ENCODE measurements at regions not wholly inside any gene's neighbourhood (a gene's known extent, or its start where the extent isn't known, plus 50 kb on each side); places are given as distances from the start of the nearest gene placed in this dataset.
"Not testable (repeated sequence)": the region's sequence is repeated elsewhere in the genome, so short reads cannot be mapped to it uniquely, and the experiment has no call there.

DNA sequence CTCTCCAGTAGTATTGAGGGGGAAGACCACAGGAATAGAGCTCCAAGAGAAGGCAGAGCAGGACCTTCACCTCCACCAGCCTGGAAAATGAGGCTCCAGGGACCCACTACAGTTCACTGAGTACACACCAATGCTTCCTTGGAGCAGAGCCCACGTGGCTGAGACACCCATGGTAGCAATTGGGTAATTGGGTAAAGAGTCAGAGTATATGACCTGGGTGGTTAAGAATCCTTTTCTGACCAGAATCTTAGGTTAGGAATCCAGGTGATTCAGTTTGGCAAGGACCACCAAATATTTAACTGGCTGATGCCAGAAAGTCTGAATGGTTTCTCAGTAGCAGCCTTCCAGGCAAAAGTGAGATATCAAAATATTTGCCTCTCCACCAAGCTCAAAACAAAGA, 107.7 kb downstream of the MDH1 start:
- no peak for DNase-seq

DNA sequence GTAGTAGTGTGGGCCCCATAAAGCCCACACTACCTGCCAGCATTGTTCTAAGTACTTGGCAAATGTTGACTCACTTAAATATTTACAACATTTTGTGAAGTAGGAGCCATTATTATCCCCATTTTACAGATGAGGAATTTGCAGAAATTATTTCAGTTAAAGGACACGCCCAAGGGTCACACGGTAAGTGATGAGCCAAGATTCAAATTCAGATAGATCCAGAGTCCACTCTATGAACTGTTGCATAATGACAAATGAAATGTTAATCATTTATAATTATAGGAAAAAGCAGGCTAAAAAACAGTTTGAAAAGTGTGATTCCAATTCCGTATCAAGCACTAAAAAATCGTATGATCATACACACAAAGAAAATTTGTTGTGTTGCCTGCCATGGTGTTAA, 108.4 kb downstream of the MDH1 start:
- DNase-seq, result no peak

DNA sequence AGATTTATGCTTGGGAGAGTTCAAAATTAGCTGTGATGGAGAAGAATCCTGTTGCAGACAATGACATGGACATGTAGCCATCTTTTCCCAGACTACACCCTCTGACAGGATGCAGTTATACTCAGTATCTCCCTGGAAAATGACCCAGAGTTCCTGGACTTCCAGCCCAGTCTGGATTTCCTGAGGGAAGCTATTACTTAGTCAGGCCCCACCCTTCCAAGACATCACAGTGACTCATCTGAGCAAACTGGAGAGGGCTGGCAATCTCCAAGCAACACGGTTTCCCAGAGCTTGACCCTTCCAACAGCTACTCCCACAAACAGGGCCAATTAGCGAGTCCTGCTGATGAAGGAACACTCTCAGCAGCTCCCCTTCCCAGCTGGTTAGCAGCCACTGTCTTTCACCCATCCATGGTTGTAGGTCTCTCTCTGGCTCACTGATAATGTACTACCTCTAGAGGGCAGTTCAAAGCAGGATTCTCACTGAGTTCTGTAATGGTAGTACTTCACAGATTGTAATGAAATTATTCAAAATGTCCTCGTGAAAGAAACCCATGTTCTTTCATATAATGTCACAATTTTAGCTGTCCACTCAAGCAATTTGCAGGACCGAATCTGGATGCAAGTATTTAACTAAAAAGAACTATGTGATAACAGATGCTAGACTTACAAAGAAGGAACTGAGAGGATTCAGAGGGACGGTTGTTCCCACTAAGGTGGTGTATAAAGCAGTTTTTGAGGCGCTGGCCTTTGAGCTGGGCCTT, 110.2 kb downstream of the MDH1 start:
- DNase-seq, result peak; percentile 80

DNA sequence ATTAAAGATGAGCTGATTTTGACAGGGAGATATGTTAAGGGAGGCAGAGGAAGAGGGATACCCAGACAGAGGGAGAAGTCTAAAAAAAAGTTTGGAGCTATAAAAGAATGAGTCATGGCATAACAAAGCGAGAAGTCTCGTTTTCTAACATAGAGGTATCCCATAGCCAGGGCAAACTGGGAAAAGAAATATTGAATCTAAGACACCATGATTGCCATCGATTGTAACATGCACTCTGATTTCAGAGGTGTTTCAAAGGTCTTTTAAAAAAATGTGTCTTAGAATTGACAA, 110.7 kb downstream of the MDH1 start:
- peak; percentile 5 for DNase-seq

DNA sequence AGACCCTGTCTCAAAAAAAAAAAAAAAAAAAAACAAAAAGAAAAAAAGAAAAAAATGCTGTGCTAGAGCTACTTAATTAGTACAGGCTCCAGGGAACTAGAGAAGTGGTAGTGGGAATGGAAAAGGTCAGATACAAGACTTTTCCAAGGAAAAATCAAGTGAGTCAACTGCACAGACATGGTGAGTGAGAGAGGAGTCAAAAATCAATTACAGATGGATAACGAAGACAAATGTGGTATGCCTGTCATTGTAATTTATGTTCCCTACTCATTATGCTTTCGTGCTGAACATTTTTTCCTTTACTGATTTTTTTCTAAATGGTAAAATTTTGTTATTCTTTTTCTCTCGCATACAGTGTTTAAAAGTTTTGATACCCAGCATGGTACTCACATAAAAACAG, 111.5 kb downstream of the MDH1 start:
- DNase-seq, result no peak

DNA sequence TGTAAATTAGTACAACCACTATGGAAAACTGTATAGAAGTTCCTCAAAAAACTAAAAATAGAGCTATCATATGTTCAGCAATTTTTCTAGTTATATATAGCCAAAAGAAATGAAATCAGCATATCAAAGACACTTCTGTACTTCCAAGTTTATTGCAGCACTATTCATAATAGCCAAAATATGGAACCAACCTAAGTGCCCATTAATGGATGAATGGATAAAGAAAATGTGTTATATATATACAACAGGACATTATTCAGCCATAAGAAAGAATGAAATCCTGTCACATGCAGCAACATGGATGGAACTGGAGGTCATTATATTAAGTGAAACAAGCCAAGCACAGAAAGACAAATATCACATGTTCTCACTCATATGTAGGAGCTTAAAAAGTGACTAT, 112.6 kb downstream of the MDH1 start:
- no peak for DNase-seq

DNA sequence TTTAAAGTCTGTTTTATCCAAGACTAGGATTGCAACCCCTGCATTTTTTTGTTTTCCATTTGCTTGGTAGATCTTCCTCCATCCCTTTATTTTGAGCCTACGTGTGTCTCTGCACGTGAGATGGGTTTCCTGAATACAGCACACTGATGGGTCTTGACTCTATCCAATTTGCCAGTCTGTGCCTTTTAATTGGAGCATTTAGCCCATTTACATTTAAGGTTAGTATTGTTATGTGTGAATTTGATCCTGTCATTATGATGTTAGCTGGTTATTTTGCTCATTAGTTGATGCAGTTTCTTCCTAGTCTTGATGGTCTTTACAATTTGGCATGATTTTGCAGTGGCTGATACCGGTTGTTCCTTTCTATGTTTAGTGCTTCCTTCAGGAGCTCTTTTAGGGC, 117.3 kb downstream of the MDH1 start:
- not testable (repeated sequence) for DNase-seq

DNA sequence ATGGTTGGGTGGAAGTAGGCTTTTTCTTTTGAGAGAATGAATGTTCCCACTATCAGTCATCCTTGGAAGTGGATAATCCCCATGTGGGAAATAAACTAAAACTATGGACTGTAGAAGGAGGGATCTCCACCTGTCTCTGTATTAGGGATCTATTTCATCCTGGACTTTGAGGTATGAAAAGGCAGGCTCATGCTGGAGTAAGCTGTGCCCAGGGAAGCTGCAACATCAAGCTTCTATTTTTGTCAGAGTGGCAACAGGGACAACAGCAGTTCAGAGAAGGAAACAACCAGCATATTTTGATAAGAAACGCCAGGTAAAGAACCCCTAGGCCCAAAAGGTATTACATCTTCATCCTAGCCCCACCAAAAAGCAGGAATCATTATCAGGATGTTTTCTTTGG, 122.0 kb downstream of the MDH1 start:
- DNase-seq, result no peak

DNA sequence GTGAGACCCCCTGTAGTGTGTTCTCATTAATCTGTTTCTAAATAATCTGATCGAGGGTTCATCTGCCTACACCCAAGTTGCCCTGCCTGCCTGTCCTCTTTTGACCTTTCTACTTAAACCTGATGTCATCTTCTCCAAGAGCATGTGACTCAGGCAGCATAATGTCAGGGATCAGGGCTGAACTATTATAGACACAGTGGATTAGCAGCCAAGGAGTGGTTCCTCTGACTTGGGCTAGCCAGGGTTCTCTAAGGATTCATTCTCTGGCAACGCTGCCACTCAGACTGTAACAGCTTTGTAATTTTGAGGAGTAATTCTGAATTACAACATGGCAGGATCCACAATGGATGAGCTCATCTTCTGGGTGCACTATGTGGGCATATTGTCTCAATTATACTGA, 124.0 kb downstream of the MDH1 start:
- DNase-seq, result no peak

DNA sequence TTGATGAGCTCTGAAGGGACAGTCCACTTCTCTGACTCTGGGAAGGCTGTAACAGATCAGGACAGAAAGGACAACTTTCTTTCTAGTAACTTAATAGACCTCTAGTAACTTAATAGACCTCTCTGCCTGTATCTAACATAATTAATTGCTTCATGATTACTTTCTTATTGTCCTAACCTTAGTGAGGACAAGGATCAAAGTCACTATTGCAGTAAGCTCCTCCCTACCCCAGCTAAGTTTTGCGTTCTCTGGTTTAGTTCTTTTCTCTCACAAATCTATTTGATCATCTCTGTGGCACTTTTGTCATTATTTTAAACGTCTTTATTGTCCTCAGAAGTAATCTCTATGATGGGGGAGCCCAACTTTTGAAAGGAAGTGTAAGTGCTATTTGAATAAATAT, 125.5 kb upstream of the UGP2 start:
- no peak for DNase-seq

DNA sequence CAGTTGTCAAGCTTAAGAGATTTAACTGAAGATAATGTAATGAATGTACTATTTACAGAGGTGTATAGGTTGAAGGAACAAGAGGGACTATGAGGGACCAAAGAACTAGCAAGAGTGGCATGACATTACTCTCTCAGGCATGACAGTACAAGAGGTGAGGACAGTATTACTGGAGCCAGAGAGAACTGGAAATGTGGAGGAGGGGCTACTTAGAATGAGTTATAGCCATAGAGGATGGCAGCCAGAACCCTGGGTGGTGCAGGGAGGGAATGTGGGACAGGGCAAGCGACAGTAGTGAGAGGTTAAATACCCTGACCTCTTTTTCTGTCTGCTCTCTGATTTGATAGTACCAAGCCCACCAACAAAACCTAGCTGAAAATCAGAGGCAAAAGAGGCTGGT, 122.6 kb upstream of the UGP2 start:
- DNase-seq, result no peak

DNA sequence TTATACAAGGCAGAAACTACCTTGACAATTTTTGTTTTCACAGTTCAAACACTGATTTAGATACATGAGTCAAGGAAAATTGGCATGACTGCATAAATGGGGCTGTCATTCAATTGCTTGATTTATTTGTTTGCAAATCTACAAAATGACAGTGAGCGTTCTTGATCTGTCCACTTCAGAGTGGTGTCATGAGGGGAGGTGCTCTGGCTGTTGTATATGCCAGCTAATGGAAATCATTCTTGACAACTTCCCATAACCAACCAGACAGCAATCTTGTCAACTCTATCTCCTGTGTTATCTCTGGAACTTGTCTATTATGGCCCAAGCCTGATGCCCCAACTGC, 120.6 kb upstream of the UGP2 start:
- no peak for DNase-seq

DNA sequence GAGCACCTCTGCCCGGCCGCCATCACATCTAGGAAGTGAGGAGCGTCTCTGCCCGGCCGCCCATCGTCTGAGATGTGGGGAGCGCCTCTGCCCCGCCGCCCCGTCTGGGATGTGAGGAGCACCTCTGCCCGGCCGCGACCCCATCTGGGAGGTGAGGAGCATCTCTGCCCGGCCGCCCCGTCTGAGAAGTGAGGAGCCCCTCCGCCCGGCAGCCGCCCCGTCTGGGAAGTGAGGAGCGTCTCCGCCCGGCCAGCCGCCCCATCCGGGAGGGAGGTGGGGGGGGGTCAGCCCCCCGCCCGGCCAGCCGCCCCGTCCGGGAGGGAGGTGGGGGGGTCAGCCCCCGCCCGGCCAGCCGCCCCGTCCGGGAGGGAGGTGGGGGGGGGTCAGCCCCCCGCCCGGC, 119.4 kb upstream of the UGP2 start:
- DNase-seq, result not testable (repeated sequence)

DNA sequence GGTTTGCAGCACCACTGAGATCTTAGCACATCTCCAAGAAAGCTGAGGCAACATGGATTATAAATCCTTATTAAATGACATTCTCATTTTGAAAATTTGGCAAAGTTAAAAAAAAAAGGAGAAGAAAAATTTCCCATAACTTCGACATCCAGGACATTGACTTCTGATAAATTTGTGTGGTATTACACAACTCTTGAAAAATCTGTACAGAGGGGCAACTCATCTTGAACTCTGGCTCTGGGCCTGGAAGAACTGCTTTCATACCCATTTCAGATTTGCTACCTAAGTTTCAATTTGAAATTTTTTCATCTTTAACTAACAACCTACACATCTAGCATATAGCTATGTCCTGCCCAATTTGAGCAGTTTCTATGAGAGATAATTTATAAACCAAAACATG, 118.0 kb upstream of the UGP2 start:
- no peak for DNase-seq

DNA sequence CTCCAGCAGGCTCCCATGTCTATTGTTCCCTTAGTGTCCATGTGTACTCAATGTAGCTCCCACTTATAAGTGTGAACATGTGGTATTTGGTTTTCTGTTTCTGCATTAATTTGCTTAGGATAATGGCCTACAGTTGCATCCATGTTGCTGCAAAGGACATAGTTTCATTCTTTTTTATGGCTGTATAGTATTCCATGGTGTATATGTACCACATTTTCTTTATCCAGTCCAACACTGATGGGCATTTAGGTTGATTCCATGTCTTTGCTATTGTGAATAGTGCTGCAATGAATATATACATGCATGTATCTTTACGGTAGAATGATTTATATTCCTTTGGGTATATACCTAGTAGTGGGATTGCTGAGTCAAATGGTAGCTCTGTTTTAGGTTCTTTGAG, 116.5 kb upstream of the UGP2 start:
- DNase-seq, result not testable (repeated sequence)

DNA sequence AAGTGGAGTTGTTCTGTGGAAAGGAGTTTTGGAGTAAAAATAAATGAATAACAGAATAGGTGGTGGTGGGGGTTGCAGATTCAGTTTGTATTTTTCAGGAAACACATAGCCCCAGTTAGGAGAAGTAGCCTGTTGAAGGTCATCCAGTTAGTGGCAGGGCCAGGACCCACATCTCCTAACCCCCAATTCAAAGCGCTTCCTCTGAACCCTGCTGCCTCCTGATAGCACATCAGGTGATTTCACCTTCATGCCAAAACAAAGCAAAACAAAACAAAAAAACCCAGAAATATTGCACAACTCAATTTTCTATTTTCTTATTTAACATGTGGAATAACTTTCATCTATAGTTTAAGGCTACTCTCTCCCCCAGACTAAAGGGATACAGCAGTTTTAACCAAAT, 112.3 kb upstream of the UGP2 start:
- no peak for DNase-seq

DNA sequence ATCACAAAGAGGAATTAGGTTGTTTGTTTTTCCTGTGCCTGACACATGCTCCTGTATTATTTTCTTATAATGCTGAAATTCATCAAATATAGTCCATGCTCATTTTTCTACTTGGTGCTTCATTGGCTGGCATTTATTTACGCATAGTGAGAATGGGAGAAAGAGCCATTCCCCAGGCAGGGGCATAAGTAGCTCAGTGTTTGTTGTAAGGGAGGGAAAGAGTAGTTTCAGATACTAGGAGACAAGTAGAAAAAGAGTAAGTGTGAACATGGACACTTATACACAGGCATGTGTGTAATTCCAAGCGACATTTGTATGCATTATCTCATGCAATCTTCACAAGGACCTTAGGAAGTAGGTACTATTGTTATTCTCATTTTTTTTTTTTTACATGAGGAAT, 111.9 kb upstream of the UGP2 start:
- no peak for DNase-seq

DNA sequence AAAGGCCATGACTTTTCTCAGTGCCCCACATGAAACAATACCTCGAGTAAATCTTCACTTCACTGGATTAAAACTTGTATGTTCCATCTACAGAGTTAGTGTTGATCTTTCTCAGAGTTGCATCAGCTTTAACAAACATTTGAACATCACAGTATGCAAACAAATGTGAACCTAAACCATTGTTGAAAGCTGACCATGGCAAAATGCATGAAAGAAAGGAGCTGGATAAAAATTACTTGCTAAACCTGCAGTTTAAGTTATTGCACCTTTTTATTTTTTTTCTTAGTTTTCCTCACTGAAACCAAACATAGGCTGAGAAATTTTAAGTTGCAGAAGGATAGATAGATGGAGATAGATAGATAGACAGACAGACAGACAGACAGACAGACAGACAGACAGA, 107.2 kb upstream of the UGP2 start:
- DNase-seq, result no peak

DNA sequence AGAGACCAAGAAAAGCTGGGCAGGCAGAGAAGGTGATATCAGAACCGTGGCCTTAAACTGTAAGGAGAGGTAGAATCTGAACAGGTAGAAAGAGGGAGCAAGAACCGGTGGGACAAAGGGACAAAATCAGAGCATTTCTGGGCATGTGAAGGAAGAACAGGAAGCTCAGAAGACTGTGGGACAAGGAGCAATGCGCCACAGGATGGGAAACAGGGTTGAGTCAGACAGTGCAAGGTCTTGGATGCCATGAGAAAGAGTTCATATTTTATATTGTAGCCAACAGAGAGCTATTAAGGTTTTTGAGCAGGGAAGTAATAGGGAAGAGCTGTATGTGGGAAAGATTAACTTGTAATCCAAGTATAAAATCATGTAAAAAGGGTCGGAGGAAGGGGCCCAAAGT, 106.4 kb upstream of the UGP2 start:
- peak; percentile 49 for DNase-seq

DNA sequence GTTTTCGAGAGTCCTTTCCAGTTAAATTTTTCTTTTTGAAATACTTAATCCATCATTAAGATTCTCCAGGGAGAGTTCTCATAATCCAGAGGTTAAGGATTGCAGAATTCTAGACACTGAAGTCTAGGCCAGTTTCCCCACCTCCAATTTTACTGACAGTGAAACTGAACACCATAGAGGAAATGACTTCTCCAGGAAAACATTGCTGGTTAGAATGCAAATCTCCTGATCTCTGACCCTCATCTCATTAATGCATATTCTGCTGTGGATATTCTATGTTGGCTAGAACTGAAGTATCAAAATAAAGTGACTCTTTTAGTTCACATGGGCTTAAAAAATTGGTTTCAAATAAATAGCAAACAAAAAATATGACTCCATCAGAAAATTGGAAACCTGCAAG, 105.8 kb upstream of the UGP2 start:
- peak; percentile 62 for DNase-seq

DNA sequence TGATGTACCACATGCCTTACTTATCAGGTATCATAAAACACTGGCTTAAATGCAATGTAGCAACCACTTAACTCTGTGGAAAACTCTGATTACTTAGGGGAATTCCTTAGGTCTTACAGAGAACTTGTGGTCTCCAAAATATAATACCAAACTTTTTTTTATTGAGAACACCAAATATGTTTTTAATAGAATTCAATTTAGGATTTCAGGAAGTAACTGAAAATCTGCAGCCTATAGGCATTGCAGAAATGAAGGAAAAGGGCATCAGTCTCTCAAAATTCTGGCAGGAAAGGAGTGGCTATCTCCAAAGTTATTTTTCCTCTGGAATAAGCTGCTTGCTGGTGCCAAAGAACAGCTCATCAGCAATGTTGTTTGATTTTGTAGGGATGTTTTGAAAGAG, 105.3 kb upstream of the UGP2 start:
- peak; percentile 20 for DNase-seq

DNA sequence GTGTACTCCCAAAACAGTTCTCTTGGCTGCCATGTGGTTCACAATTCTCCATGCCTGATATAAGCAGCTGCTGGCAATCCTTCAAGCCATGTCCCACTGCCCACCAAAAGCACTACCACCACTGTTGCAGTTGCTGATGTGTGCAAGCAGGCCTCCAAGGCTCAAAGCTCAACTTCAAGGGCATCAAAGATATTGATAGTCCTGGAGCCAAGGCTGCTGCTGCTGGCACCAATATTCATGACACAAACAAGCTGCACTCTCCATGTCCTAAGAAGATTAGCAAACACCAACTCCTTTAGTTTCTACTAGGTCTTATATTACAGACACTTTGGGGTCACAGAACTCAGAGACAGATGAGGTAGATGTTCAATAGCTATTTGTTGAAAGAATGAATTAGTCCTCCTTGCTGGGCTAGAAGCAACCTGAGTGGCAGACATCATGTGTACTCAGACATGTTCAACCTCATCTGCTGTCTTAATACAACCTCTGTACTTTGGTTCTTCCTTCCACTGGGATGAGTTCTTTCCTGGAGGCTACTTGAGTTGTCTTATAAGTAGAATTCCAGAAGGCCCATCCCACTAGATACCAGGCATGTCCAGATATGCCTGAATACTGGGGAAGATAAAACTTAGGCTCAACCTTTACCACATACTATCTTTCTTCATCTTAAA, 104.5 kb upstream of the UGP2 start:
- DNase-seq, result no peak

DNA sequence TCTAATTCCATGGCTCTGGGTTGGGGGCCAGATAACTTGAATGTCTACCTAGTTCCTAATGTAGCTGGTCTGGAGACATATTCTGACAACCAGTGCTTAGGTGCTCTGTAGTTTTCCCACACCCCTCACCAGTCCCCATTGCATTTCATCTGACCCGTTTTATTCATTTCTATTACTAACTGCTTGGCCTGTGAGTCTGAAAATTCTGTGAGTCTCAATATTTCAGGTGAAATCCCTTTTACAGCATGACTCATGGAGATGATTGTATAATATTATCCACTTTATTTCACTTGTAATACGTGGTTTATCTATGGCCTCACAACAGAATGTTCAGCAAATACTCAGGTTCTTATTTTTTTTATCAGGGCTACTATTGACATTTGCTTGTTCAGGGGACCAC, 103.7 kb upstream of the UGP2 start:
- DNase-seq, result no peak

DNA sequence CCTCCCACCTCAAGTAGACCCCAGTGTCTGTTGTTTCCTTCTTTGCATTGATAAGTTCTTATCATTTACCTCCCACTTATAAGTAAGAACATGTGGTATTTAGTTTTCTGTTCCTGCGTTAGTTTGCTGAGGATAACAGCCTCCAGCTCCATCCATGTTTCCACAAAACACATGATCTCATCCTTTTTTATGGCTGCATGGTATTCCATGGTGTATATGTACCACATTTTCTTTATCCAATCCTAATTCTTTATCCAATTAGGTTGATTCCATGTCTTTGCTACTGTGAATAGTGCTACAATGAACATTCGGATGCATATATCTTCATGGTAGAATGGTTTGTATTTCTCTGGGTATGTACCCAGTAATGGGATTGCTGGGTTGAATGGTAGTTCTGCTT, 102.5 kb upstream of the UGP2 start:
- DNase-seq, result not testable (repeated sequence)

DNA sequence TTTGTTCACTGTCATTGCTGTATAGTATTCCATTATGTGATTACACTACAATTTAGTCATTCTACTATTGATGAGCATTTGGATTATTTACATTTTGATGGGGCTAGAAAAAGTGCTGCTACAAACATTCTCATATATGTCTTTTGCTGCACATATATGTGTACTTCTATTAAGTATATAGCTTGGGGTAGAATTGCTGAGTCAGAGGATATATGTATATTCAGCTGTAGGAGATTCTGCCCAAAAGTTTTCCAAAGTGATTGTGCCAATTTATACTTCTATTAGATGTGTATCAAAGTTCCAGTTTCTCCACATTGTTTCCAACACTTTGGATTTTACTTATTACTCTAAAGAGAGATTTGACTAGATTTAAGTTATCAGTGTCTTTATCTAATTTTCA, 101.7 kb upstream of the UGP2 start:
- DNase-seq, result no peak
